Brain microvascular endothelial cell (primary cell): ENCODE measurements at regions not wholly inside any gene's neighbourhood (a gene's known extent, or its start where the extent isn't known, plus 50 kb on each side); places are given as distances from the start of the nearest gene placed in this dataset.

Experiments
- DNase-seq: peaks from one replicate; pipeline ENCODE4 v3.0.0-alpha.2; 2020
- H3K27ac ChIP-seq: fragments of 250-450 bp; sonication (Bioruptor Pico); 2 replicates; pipeline ENCODE4 v1.5.1; 2020; ENCODE audit warnings: mild to moderate bottlenecking, moderate library complexity
- H3K27me3 ChIP-seq: fragments of 250-450 bp; sonication (Bioruptor Pico); replicated peaks from 2 replicates; pipeline ENCODE4 v1.5.1; 2020; ENCODE audit warnings: mild to moderate bottlenecking
- H3K36me3 ChIP-seq: fragments of 250-450 bp; sonication (Bioruptor Pico); replicated peaks from 2 replicates; pipeline ENCODE4 v1.5.1; 2020; ENCODE audit warnings: mild to moderate bottlenecking
- H3K4me3 ChIP-seq: 2 replicates; pipeline ENCODE4 v1.5.1; 2011; ENCODE audit warnings: low read depth, mild to moderate bottlenecking, control low read depth, low read length, moderate library complexity
- CTCF ChIP-seq: IDR thresholded peaks from 2 replicates; pipeline ENCODE4 v1.5.1; 2011; ENCODE audit warnings: low read depth, mild to moderate bottlenecking, moderate library complexity, low read length, control low read depth, inconsistent platforms; ENCODE audit errors: missing control alignments
- in situ Hi-C: cut with HindIII; loops from 2 replicates; pipeline ENCODE4 v1.10.0; 2017; ENCODE audit warnings: low sequenced_read_pairs, low pct_ligation_motif_present

- in situ Hi-C loops: no loop called here
Observed at GRCh38 chr13:44092078-44092970, 212.6 kb downstream of the LACC1 start.

GRCh38 chr13:44093607-44094564, 214.2 kb downstream of the LACC1 start:
- Histone ChIP-seq H3K4me3 (no peak overlapping the region), H3K27me3 (no peaks in the 10 kb centered on the region), H3K27ac (no peak overlapping the region), H3K36me3 (no peaks in the 10 kb centered on the region)
- no peak for DNase-seq
- TF ChIP-seq CTCF: no peak
- in situ Hi-C loops: no loop called here

More at GRCh38 chr13:44092078-44092970, 212.6 kb downstream of the LACC1 start:
- Histone ChIP-seq H3K4me3 (no peak overlapping the region), H3K27me3 (no peaks in the 10 kb centered on the region), H3K27ac (no peak overlapping the region), H3K36me3 (no peaks in the 10 kb centered on the region)
- TF ChIP-seq CTCF: no peak
- DNase-seq: no peak

- Histone ChIP-seq H3K27me3 (no peaks in the 10 kb centered on the region), H3K27ac (no peak overlapping the region), H3K4me3 (no peak overlapping the region), H3K36me3 (no peaks in the 10 kb centered on the region)
- in situ Hi-C loops: no loop called here
- TF ChIP-seq CTCF: no peak
- DNase-seq: no peak
Observed at GRCh38 chr13:44096901-44097300, 217.2 kb downstream of the LACC1 start.

- Histone ChIP-seq H3K27me3 (no peaks in the 10 kb centered on the region), H3K4me3 (no peak overlapping the region), H3K27ac (no peak overlapping the region), H3K36me3 (no peaks in the 10 kb centered on the region)
- DNase-seq: no peak
- in situ Hi-C loops: no loop called here
- no peak for TF ChIP-seq CTCF
Observed at GRCh38 chr13:44098559-44098958, 218.9 kb downstream of the LACC1 start.

GRCh38 chr13:44101347-44102083, 221.8 kb downstream of the LACC1 start:
- DNase-seq: no peak
- no peak for TF ChIP-seq CTCF
- Histone ChIP-seq H3K36me3 (no peaks in the 10 kb centered on the region), H3K27ac (no peak overlapping the region), H3K4me3 (no peak overlapping the region), H3K27me3 (no peaks in the 10 kb centered on the region)
- in situ Hi-C loops: no loop called here
